Naive thymus-derived CD4-positive, alpha-beta T cell (primary cell): ENCODE measurements at regions not wholly inside any gene's neighbourhood (a gene's known extent, or its start where the extent isn't known, plus 50 kb on each side); places are given as distances from the start of the nearest gene placed in this dataset.
A peak's percentile ranks its signal among the peaks of the same experiment; 100 is the strongest.
"Not testable (repeated sequence)": the region's sequence is repeated elsewhere in the genome, so short reads cannot be mapped to it uniquely, and the experiment has no call there.

Experiments
- ATAC-seq: fragments of 150-1000 bp; cut with Tn5 transposase; 2 replicates; pipeline ENCODE4 v1.10.0; 2021; ENCODE audit warnings: mild to moderate bottlenecking, moderate library complexity
- CTCF ChIA-PET: fragments of 350-600 bp; sonication (Branson Sonifier 250); formaldehyde crosslinking; loops from one replicate; lab custom pipeline; 2021; ENCODE audit warnings: antibody characterized with exemption; lab: Charles Lee
- POLR2A ChIA-PET: fragments of 350-600 bp; sonication (Branson Sonifier 250); formaldehyde crosslinking; loops from one replicate; lab custom pipeline; 2021; ENCODE audit warnings: antibody characterized with exemption, inconsistent platforms; lab: Charles Lee
- DNase-seq, 9 donors: peaks; one replicate each; pipeline versions ENCODE4 v3.0.0 to v3.0.0-alpha.2; 2020 to 2022; ENCODE audit warnings: mixed read lengths in 1 of 9
- H3K27ac ChIP-seq: one replicate; pipeline ENCODE4 v1.7.0; 2013; ENCODE audit warnings: mild to moderate bottlenecking, low read depth, low read length, moderate library complexity
- H3K27me3 ChIP-seq, 2 donors: one replicate each; pipeline ENCODE4 v1.7.0; 2013; ENCODE audit warnings: low read length in 2 of 2, mild to moderate bottlenecking in 2 of 2, moderate library complexity in 2 of 2; ENCODE audit not compliant: control insufficient read depth in 2 of 2, insufficient read depth in 2 of 2
- H3K36me3 ChIP-seq, 3 experiments: 1 replicate in 2 of 3; 2 replicates in 1 of 3; pipeline ENCODE4 v1.7.0; 2013; ENCODE audit warnings: low read length in 3 of 3, mild to moderate bottlenecking in 3 of 3, moderate library complexity in 1 of 3; ENCODE audit not compliant: insufficient read depth in 3 of 3, control insufficient read depth in 2 of 3
- H3K4me1 ChIP-seq, 2 donors: one replicate each; pipeline ENCODE4 v1.7.0; 2013; ENCODE audit warnings: low read length in 2 of 2, mild to moderate bottlenecking in 2 of 2, moderate library complexity in 1 of 2; ENCODE audit not compliant: control insufficient read depth in 2 of 2, insufficient read depth in 2 of 2
- H3K4me3 ChIP-seq: 2 replicates; pipeline ENCODE4 v1.7.0; 2013; ENCODE audit warnings: mild to moderate bottlenecking, low read length
- H3K9me3 ChIP-seq, 3 experiments: 1 replicate in 2 of 3; 2 replicates in 1 of 3; pipeline ENCODE4 v1.7.0; 2013; ENCODE audit warnings: low read length in 3 of 3; ENCODE audit not compliant: control insufficient read depth in 2 of 3
- H3K27ac Mint-ChIP-seq, 9 donors: one replicate each; pipeline ENCODE4 v1.8.0; 2020 to 2022; ENCODE audit warnings: mixed read lengths in 9 of 9, mild to moderate bottlenecking in 8 of 9, moderate library complexity in 5 of 9, inconsistent platforms in 2 of 9
- H3K27me3 Mint-ChIP-seq, 5 donors: one replicate each; pipeline ENCODE4 v1.8.0; 2021 to 2022; ENCODE audit warnings: mixed read lengths in 5 of 5, mild to moderate bottlenecking in 1 of 5
- H3K36me3 Mint-ChIP-seq, 5 donors: one replicate each; pipeline ENCODE4 v1.8.0; 2020 to 2022; ENCODE audit warnings: mixed read lengths in 5 of 5, mild to moderate bottlenecking in 3 of 5, inconsistent platforms in 1 of 5
- H3K4me1 Mint-ChIP-seq, 7 donors: one replicate each; pipeline ENCODE4 v1.8.0; 2020 to 2022; ENCODE audit warnings: mixed read lengths in 7 of 7, mild to moderate bottlenecking in 3 of 7, inconsistent platforms in 1 of 7
- H3K4me3 Mint-ChIP-seq, 10 donors: one replicate each; pipeline ENCODE4 v1.8.0; 2020 to 2022; ENCODE audit warnings: mild to moderate bottlenecking in 10 of 10, mixed read lengths in 10 of 10, moderate library complexity in 6 of 10, inconsistent platforms in 2 of 10
- H3K9me3 Mint-ChIP-seq, 11 donors: one replicate each; pipeline ENCODE4 v1.8.0; 2020 to 2022; ENCODE audit warnings: mixed read lengths in 11 of 11, mild to moderate bottlenecking in 4 of 11, inconsistent platforms in 1 of 11, moderate library complexity in 1 of 11
- intact Hi-C, 2 donors: fragments of 100-400 bp; cut with micrococcal nuclease; formaldehyde crosslinking; loops; one replicate each; pipeline ENCODE4 v1.15.1; 2023

DNA sequence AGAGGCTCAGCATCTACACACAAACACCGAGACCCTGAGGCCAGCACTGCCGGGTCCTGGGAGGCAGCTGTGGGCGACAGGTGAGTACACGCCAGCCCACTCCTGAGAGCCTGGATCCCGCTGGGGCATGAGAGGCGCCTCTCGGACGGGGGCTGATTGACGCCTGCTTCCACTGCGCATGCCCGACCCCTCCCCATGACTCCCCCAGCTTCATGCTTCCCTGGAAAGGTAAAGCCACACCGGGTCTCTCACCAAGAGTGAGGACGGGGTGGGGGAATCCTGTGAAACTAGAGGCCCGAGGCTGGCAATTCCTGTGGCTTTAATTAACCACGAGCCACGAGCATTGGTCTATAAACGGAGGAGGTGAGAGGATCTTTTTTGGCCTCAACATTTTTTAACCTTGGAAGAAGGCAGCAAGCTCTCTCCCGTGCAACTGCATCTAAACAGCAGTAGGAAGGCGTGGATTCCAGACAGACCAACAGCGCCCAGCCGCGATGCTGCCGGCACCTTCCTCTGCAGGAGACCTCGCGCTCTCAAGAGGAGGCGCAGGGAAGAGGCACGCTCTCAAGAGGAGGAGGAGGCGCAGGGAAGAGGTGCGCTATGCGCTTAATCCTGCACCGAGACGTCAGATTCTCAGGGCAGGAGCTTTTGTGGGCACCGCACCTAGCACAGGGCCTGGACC, 71.8 kb upstream of the METRNL start:
- intact Hi-C loops = no loop called here
- Mint-ChIP-seq H3K27ac (no peak overlapping the region), H3K4me1 (peaks cover 0 to 4% (median 0%) of the 10 kb centered on the region in 7 donors), H3K4me3 (no peak overlapping the region), H3K36me3 (peaks cover 0 to 30% (median 12%) of the 10 kb centered on the region in 5 donors), H3K27me3 (no peaks in the 10 kb centered on the region), H3K9me3 (no peaks in the 10 kb centered on the region)
- ChIA-PET CTCF (no interaction called here), POLR2A (no interaction called here)
- DNase-seq (no peak), ATAC-seq (no peak)
- no peak overlapping the region for H3K4me3 ChIP-seq
- no peaks in the 10 kb centered on the region for H3K9me3 ChIP-seq
- no peaks in the 10 kb centered on the region for H3K4me1 ChIP-seq
- peaks cover 0 to 21% (median 0%) of the 10 kb centered on the region in 3 experiments for H3K36me3 ChIP-seq
- no peak overlapping the region for H3K27ac ChIP-seq
- no peaks in the 10 kb centered on the region for H3K27me3 ChIP-seq

DNA sequence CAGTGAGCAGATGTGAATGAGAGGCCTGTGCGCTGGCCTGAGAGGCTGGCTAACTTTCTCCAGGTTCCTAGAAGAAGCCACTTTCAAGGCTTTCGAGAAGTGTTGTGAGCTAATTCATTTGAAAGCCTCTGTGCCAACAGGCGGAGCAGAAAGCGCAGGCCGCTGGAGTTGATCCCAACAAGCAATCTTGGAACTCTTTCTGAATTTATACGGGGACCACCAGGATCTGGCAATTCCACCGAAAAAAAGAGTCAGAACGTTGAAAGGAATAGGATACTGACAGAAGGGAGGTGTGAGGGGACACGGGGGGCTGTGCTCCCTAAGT, 71.3 kb upstream of the METRNL start:
- Mint-ChIP-seq H3K4me1 (peaks cover 0 to 4% (median 0%) of the 10 kb centered on the region in 7 donors), H3K27me3 (no peaks in the 10 kb centered on the region), H3K4me3 (no peak overlapping the region), H3K27ac (no peak overlapping the region), H3K9me3 (no peaks in the 10 kb centered on the region), H3K36me3 (peaks cover 0 to 30% (median 12%) of the 10 kb centered on the region in 5 donors)
- no peaks in the 10 kb centered on the region for H3K4me1 ChIP-seq
- peaks cover 0 to 21% (median 0%) of the 10 kb centered on the region in 3 experiments for H3K36me3 ChIP-seq
- no peaks in the 10 kb centered on the region for H3K27me3 ChIP-seq
- CTCF ChIA-PET = no interaction called here
- H3K9me3 ChIP-seq = no peaks in the 10 kb centered on the region
- ATAC-seq (no peak), DNase-seq (no peak)
- intact Hi-C loops = no loop called here
- POLR2A ChIA-PET = no interaction called here
- H3K4me3 ChIP-seq = no peak overlapping the region
- H3K27ac ChIP-seq = no peak overlapping the region

DNA sequence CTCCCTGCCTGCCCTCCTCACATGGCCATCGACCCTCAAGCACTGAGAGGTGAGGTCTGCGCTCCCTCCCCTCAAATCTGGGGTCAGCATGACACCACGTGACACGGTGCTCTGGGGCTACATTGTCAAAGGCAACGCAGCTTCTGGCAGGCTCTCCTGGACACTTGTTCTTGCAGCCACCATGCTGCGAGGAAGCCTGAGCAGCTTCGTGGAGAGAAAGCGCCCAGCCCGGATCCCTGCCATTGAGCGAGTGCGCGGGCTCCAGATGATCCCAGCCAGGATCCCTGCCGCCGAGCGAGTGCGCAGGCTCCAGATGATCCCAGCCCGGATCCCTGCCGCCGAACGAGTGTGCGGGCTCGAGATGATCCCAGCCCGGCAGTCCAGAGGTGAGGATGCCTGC, 70.9 kb upstream of the METRNL start:
- Mint-ChIP-seq H3K9me3 (no peaks in the 10 kb centered on the region), H3K27ac (no peak overlapping the region)

DNA sequence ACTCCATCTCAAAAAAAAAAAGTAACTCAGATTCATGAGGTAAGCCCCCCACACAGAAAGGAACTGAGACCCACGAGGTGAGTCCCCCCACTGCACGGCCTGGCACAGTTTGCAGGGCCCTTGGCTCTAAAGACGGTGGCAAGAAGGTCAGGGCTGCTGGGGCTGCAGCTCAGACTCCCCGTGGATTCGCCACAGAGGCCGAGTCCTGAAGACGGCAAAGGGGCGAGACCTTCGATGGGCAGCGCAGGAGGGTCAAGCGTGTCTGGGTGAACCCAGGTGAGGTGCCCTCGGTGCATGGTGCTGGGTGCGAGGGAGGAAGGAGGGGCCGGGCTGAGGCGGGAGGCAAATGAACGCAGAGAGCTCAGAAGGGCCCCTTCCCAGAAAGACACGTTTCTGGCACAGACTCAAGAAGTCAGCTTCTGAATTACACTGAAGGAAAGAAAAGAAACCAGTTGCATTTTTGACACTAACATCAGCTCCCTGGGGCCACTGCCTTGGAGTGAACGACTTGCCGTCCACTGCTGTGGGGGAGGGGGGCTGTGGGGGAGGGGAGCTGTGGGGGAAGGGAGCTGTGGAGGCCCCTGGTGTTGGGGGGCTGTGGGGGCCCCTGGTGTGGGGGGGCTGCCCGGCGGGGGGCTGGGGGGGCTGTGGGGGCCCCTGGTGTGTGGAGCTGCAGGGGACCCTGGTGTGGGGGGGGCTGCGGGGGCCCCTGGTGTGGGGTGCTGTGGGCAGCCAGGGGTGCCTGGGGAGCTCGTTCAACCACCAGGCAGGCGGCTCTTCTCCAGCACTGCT, 69.8 kb upstream of the METRNL start:
- Mint-ChIP-seq H3K27ac (no peak overlapping the region), H3K4me3 (no peak overlapping the region), H3K9me3 (no peaks in the 10 kb centered on the region), H3K4me1 (peaks cover 0 to 4% (median 0%) of the 10 kb centered on the region in 7 donors), H3K27me3 (no peaks in the 10 kb centered on the region), H3K36me3 (peaks cover 0 to 36% (median 12%) of the 10 kb centered on the region in 5 donors)
- no peak for ATAC-seq
- Histone ChIP-seq H3K36me3 (peaks cover 0 to 21% (median 0%) of the 10 kb centered on the region in 3 experiments), H3K9me3 (no peaks in the 10 kb centered on the region), H3K4me1 (no peaks in the 10 kb centered on the region), H3K4me3 (no peak overlapping the region), H3K27me3 (no peaks in the 10 kb centered on the region), H3K27ac (no peak overlapping the region)
- CTCF ChIA-PET = no interaction called here
- POLR2A ChIA-PET = no interaction called here
- intact Hi-C loops = no loop called here
- DNase-seq = no peak

More for the DNA sequence above, 70.9 kb upstream of the METRNL start:
- H3K27me3 Mint-ChIP-seq = no peaks in the 10 kb centered on the region
- Histone ChIP-seq H3K27ac (no peak overlapping the region), H3K36me3 (peaks cover 0 to 21% (median 0%) of the 10 kb centered on the region in 3 experiments), H3K4me3 (no peak overlapping the region), H3K27me3 (no peaks in the 10 kb centered on the region), H3K4me1 (no peaks in the 10 kb centered on the region), H3K9me3 (no peaks in the 10 kb centered on the region)
- no peak for DNase-seq
- CTCF ChIA-PET = no interaction called here
- no peak for ATAC-seq
- peaks cover 0 to 4% (median 0%) of the 10 kb centered on the region in 7 donors for H3K4me1 Mint-ChIP-seq
- intact Hi-C loops = no loop called here
- POLR2A ChIA-PET = no interaction called here
- H3K4me3 Mint-ChIP-seq = no peak overlapping the region
- H3K36me3 Mint-ChIP-seq = peaks cover 0 to 30% (median 12%) of the 10 kb centered on the region in 5 donors

DNA sequence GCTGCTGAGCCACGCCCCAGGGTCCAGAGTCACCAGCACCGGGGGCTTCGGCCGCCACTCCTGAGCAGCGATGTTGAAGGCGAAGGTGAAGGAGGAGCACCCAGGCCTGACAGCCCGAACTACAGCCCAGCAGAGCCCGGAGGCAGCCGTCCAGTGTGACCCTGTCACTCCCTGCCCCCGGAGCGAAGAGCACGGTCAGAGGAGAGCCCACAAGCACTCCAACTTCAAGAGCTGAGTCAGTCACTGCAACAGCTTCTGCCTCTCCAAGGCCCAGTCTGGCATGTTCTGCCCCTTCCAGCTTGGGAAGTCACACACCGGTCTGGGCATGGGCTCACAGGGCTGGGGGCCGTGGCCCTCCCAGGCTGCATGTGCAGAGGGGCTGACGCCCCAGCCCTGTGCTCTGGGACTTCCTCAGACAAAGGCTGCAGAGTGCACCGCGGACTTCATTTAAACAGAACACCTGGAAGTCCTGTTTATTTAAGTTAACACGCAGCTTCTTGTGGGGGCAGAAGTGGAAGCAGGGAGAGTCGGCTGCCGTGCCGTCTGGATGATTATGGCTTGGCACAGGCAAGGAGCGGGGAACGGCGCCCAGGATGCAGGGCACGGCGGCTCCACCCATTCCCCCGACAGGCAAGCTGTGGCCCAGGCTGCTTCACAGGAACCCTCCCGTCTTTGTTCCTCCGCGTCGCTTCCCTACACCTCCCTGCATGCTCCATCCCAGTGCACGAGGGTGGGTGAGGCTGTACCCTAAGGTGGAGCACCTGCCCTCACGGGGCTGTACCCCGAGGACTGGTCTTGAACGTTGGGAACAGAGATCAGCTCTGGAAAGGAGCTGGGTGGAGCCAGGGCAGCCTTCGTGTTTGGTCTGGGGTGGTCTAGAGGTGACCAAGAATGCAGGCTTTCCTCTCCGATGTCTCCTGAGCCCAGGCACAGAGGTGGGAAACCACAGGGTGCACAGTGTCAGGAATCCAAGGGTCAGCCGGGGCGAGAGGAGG, 68.9 kb upstream of the METRNL start:
- no peak overlapping the region for H3K4me3 ChIP-seq
- intact Hi-C loops = no loop called here
- Mint-ChIP-seq H3K4me1 (peaks cover 0 to 4% (median 0%) of the 10 kb centered on the region in 7 donors), H3K9me3 (no peaks in the 10 kb centered on the region), H3K27ac (no peak overlapping the region), H3K4me3 (no peak overlapping the region), H3K36me3 (peaks cover 0 to 32% (median 5%) of the 10 kb centered on the region in 5 donors), H3K27me3 (no peaks in the 10 kb centered on the region)
- CTCF ChIA-PET = no interaction called here
- H3K27me3 ChIP-seq = no peaks in the 10 kb centered on the region
- peaks cover 0 to 14% (median 0%) of the 10 kb centered on the region in 3 experiments for H3K36me3 ChIP-seq
- no peak for DNase-seq
- ATAC-seq = no peak
- H3K27ac ChIP-seq = no peak overlapping the region
- no peaks in the 10 kb centered on the region for H3K4me1 ChIP-seq
- H3K9me3 ChIP-seq = no peaks in the 10 kb centered on the region
- POLR2A ChIA-PET = no interaction called here

DNA sequence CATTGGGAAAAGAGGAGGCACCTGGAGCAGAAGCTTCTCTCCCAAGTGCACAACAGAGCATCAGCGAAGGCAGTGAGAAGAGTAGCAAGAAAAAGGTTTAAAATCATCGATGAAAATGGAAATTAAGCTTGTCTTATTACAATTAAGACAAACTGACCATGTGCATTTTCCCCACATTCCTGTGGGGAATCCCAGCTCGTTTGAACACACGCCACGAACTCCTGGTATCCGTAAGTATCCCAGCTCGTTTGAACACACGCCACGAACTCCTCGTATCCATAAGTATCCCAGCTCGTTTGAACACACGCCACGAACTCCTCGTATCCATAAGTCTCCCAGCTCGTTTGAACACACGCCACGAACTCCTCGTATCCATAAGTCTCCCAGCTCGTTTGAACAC, 67.7 kb upstream of the METRNL start:
- POLR2A ChIA-PET, ATAC-seq: not testable (repeated sequence)

More for the DNA sequence above, 67.7 kb upstream of the METRNL start:
- H3K9me3 ChIP-seq, DNase-seq, intact Hi-C loops, H3K36me3 ChIP-seq, H3K4me1 ChIP-seq, H3K4me3 ChIP-seq, H3K27me3 ChIP-seq, H3K4me1 Mint-ChIP-seq, H3K9me3 Mint-ChIP-seq, H3K27me3 Mint-ChIP-seq, H3K4me3 Mint-ChIP-seq, H3K27ac ChIP-seq, CTCF ChIA-PET: not testable (repeated sequence)
- Mint-ChIP-seq H3K27ac (peak overlapping the region in 1 of 9 donors; percentile 65), H3K36me3 (peaks cover 0 to 23% (median 4%) of the 10 kb centered on the region in 5 donors)
